Activated T-helper 2 cell treated with anti-CD3 and anti-CD28 coated beads, Interferon-gamma antibody, Interleukin-2, Interleukin-4, amounts not matched to agents 10 μg/mL and 5 μg/mL and 100 μg/mL, durations not matched to agents 14 hours and 24 hours and 36 hours (primary cell): ENCODE measurements at regions not wholly inside any gene's neighbourhood (a gene's known extent, or its start where the extent isn't known, plus 50 kb on each side); places are given as distances from the start of the nearest gene placed in this dataset.

Source experiments
- DNase-seq: peaks from one replicate; pipeline ENCODE4 v3.0.0; 2021; ENCODE audit warnings: low spot score
- H3K27ac Mint-ChIP-seq: one replicate; pipeline ENCODE4 v1.8.0; 2021; ENCODE audit warnings: mixed read lengths
- H3K27me3 Mint-ChIP-seq: one replicate; pipeline ENCODE4 v1.8.0; 2021; ENCODE audit warnings: low read depth, mixed read lengths
- H3K36me3 Mint-ChIP-seq: one replicate; pipeline ENCODE4 v1.8.0; 2021; ENCODE audit warnings: low read depth, mixed read lengths
- H3K4me1 Mint-ChIP-seq: one replicate; pipeline ENCODE4 v1.8.0; 2021; ENCODE audit warnings: low read depth, mixed read lengths
- H3K4me3 Mint-ChIP-seq: one replicate; pipeline ENCODE4 v1.8.0; 2021; ENCODE audit warnings: low read depth, mild to moderate bottlenecking, moderate library complexity, mixed read lengths
- H3K9me3 Mint-ChIP-seq: one replicate; pipeline ENCODE4 v1.8.0; 2021; ENCODE audit warnings: mixed read lengths
- intact Hi-C: fragments of 100-400 bp; cut with micrococcal nuclease; formaldehyde crosslinking; loops from one replicate; pipeline ENCODE4 v1.15.1; 2023

- H3K4me3 Mint-ChIP-seq, result no peak overlapping the region
- H3K36me3 Mint-ChIP-seq, result no peaks in the 10 kb centered on the region
- no peaks in the 10 kb centered on the region for H3K27me3 Mint-ChIP-seq
- no peak overlapping the region for H3K27ac Mint-ChIP-seq
- no peaks in the 10 kb centered on the region for H3K4me1 Mint-ChIP-seq
- H3K9me3 Mint-ChIP-seq, result no peaks in the 10 kb centered on the region
- no peak for DNase-seq
- intact Hi-C loops, result no loop called here
Measured at GRCh38 chr4:27251771-27252170, 391.1 kb downstream of the STIM2 start.

DNA sequence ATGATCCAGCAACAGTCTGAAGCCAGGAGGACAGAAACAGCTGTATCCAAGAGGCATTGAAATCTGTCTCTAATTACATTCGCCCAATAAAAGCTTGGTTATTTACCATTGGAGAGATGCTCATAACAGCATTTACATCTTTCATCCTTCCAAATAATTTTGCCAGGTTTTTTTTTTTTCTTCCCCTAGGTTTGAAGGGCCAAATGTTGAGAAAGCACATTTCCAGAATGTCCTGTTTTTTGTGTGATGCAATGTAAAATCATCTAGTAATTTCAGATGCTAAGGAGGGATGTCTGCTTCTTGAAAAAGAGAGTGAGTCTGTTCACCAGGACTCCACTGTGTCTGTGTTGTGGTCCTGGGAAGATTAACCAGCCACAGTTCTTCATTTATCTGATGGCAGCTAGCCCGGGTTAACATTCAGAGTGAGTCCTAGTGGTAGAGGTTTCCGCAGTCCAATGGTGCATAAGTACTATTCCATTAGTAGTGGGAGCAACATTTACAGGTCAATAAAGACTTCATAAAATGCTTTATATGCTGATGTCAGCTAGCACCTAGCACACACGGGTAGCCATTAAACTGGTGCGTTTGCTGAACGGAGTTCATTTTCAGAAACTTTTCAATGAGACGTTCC, 406.8 kb downstream of the STIM2 start:
- Mint-ChIP-seq H3K9me3 (no peaks in the 10 kb centered on the region), H3K27ac (no peak overlapping the region)
- intact Hi-C loops, result no loop called here

GRCh38 chr4:27267970-27268355, 407.3 kb downstream of the STIM2 start:
- Mint-ChIP-seq H3K36me3 (no peaks in the 10 kb centered on the region), H3K27ac (no peak overlapping the region), H3K4me1 (no peaks in the 10 kb centered on the region), H3K27me3 (no peaks in the 10 kb centered on the region), H3K4me3 (no peak overlapping the region), H3K9me3 (no peaks in the 10 kb centered on the region)
- DNase-seq, result no peak
- intact Hi-C loops, result no loop called here

More for the DNA sequence above, 406.8 kb downstream of the STIM2 start:
- no peak overlapping the region for H3K4me3 Mint-ChIP-seq
- H3K4me1 Mint-ChIP-seq, result no peaks in the 10 kb centered on the region
- no peaks in the 10 kb centered on the region for H3K36me3 Mint-ChIP-seq
- H3K27me3 Mint-ChIP-seq, result no peaks in the 10 kb centered on the region
- DNase-seq, result no peak

- no peaks in the 10 kb centered on the region for H3K9me3 Mint-ChIP-seq
- intact Hi-C loops, result no loop called here
- no peaks in the 10 kb centered on the region for H3K27me3 Mint-ChIP-seq
- no peak overlapping the region for H3K4me3 Mint-ChIP-seq
- no peaks in the 10 kb centered on the region for H3K36me3 Mint-ChIP-seq
- DNase-seq, result no peak
- H3K27ac Mint-ChIP-seq, result no peak overlapping the region
- H3K4me1 Mint-ChIP-seq, result no peaks in the 10 kb centered on the region
Measured at GRCh38 chr4:27270435-27270834, 409.8 kb downstream of the STIM2 start.

DNA sequence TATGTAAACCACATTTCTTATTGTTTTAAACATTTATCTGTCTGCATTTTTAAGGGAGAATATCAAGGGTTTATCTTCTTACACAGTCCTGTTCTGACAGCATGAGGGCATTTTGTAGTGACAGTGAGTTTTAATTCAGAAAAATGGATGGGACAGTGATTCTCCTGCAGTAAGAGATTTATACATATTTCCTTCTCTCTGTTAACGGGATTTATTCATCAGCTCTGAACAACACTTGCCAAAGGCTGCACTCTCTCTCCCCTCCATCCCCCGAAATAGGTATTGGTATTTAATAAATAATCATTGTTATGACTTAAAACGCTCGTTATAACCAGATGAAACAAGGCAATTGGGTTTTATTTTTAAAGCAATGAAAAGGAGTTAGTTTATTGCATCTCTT, 410.9 kb downstream of the STIM2 start:
- no peak overlapping the region for H3K4me3 Mint-ChIP-seq
- intact Hi-C loops, result no loop called here
- DNase-seq, result no peak
- H3K36me3 Mint-ChIP-seq, result no peaks in the 10 kb centered on the region
- H3K9me3 Mint-ChIP-seq, result no peaks in the 10 kb centered on the region
- no peak overlapping the region for H3K27ac Mint-ChIP-seq
- no peaks in the 10 kb centered on the region for H3K27me3 Mint-ChIP-seq
- no peaks in the 10 kb centered on the region for H3K4me1 Mint-ChIP-seq

GRCh38 chr4:27272217-27272616, 411.6 kb downstream of the STIM2 start:
- Mint-ChIP-seq H3K36me3 (no peaks in the 10 kb centered on the region), H3K27ac (no peak overlapping the region), H3K4me1 (no peaks in the 10 kb centered on the region), H3K4me3 (no peak overlapping the region), H3K9me3 (no peaks in the 10 kb centered on the region), H3K27me3 (no peaks in the 10 kb centered on the region)
- no peak for DNase-seq
- intact Hi-C loops, result no loop called here

DNA sequence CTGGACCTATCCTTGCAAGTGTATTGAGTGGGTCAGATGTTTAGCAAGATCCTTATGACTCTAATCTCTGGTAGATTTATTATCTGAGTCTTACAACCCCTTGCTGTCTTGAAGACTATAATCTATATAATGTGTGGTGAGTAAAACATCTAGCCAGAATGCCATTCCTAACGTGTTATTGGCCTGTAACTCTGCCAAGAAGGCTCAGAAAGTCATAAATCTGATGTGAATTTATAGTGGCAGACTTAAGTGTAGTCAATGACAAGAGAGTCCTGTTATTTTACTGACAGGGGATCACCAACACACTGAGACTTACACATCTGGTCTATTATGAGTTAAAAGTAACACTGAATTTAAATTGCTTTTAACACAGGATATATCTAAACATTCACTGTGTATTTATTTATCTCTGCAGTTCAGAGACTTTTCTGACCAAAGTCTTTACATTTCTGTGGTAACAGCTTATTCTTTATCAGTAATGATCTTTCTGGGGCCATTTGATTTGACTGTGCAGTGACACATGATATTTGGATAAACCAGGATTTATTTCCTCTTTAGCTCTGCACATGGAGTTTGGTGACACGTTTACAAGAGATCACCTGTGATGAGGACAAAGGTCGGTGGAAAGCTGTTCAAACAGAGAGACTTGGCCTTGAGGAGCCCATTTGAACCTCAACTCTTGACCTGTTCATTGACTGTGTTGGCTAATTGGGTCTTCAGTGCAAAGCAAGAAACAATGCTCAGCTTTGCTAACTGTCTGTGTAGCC, 415.8 kb downstream of the STIM2 start:
- Mint-ChIP-seq H3K36me3 (no peaks in the 10 kb centered on the region), H3K27me3 (no peaks in the 10 kb centered on the region), H3K4me3 (no peak overlapping the region), H3K4me1 (no peaks in the 10 kb centered on the region), H3K9me3 (peaks cover 5% of the 10 kb centered on the region), H3K27ac (no peak overlapping the region)
- DNase-seq, result no peak
- intact Hi-C loops, result no loop called here

DNA sequence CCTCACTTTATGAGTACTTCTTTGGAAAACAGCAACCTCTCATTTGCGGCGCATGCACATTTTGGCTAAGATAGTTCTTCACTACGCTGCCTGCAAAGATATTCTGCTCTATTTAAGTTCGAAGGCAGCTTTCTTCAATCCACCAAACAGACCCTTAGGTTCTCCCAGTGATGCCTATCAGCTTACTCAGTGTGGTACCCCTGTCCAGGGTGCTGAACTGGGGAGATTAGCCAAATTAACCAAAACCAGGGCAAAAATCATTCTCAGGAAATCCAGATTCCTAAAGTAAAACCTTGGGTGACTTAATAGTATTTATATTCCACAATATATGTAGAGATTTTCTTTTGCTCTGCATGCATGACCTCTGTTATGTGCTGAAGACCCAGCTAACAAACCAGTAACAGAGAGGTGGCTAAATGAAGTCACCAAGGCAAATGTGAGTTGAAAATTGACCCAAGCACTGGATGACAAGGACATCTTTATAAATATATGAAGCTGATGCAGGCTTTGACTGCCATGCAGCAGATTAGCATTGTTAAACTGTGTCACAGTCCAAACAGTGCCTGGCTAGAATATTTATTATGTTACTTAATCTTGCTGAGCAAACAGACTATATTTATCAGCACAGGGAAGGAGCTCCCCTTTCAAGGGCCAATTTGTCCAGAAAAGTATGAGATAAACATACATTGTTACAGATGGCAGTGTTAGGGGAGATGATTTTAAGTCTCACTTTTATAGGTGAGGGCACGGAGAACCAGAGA, 418.2 kb downstream of the STIM2 start:
- Mint-ChIP-seq H3K27ac (no peak overlapping the region), H3K4me1 (no peaks in the 10 kb centered on the region), H3K4me3 (no peak overlapping the region), H3K9me3 (peaks cover 5% of the 10 kb centered on the region), H3K27me3 (no peaks in the 10 kb centered on the region), H3K36me3 (no peaks in the 10 kb centered on the region)
- intact Hi-C loops, result no loop called here
- no peak for DNase-seq

DNA sequence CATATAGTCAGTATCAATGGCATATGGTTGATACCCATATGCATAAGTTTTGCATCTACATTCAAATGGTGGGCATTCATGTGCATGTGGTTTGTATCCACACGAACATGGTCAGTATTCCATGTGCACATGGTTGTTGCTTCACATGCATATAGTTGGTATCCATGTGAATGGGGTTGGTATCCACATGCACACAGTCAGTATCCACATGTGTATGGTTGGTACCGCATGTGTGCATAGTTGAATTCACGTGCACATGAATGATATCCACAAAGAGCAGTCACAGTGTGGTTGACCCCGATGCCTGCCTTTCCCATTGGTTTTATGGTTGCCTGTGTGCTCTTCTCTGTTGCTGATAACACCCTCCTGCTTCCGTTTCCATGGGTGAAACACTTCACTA, 427.9 kb downstream of the STIM2 start:
- H3K36me3 Mint-ChIP-seq, result no peaks in the 10 kb centered on the region
- no peaks in the 10 kb centered on the region for H3K9me3 Mint-ChIP-seq
- no peaks in the 10 kb centered on the region for H3K4me1 Mint-ChIP-seq
- no peak overlapping the region for H3K27ac Mint-ChIP-seq
- H3K27me3 Mint-ChIP-seq, result no peaks in the 10 kb centered on the region
- no peak for DNase-seq
- intact Hi-C loops, result no loop called here
- H3K4me3 Mint-ChIP-seq, result no peak overlapping the region

- Mint-ChIP-seq H3K36me3 (no peaks in the 10 kb centered on the region), H3K4me1 (no peaks in the 10 kb centered on the region), H3K9me3 (no peaks in the 10 kb centered on the region), H3K4me3 (no peak overlapping the region), H3K27ac (no peak overlapping the region), H3K27me3 (no peaks in the 10 kb centered on the region)
- DNase-seq, result no peak
- intact Hi-C loops, result no loop called here
Measured at GRCh38 chr4:27289704-27290103, 429.1 kb downstream of the STIM2 start.

DNA sequence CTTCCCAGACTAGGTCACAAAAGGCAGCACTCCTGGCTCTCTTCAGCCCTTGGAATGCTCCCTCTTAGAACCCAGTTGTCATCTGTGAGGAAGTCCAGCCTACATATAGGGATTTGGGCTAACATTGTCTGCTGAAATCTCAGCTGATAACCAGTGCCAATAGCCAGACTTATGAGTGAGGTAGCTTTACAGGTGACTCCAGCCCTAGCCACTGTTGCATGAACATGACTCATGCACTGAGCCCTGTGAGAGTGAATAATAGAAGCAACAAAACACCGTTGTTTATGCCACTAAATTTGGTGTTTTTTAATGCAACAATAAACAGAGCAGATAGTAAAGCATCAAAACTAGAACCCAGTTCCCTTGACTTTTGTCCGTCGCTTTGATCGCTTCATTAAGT, 433.2 kb downstream of the STIM2 start:
- Mint-ChIP-seq H3K36me3 (no peaks in the 10 kb centered on the region), H3K4me3 (no peak overlapping the region), H3K9me3 (peaks cover under 1% of the 10 kb centered on the region), H3K27me3 (no peaks in the 10 kb centered on the region), H3K27ac (no peak overlapping the region), H3K4me1 (no peaks in the 10 kb centered on the region)
- no peak for DNase-seq
- intact Hi-C loops, result no loop called here

- no peak overlapping the region for H3K4me3 Mint-ChIP-seq
- intact Hi-C loops, result no loop called here
- no peaks in the 10 kb centered on the region for H3K36me3 Mint-ChIP-seq
- H3K4me1 Mint-ChIP-seq, result no peaks in the 10 kb centered on the region
- H3K27me3 Mint-ChIP-seq, result no peaks in the 10 kb centered on the region
- no peak for DNase-seq
- H3K27ac Mint-ChIP-seq, result no peak overlapping the region
- H3K9me3 Mint-ChIP-seq, result peaks cover 8% of the 10 kb centered on the region
Measured at GRCh38 chr4:27304751-27305150, 444.1 kb downstream of the STIM2 start.

- peaks cover 7% of the 10 kb centered on the region for H3K9me3 Mint-ChIP-seq
- H3K27me3 Mint-ChIP-seq, result no peaks in the 10 kb centered on the region
- no peak for DNase-seq
- intact Hi-C loops, result no loop called here
- no peak overlapping the region for H3K4me3 Mint-ChIP-seq
- H3K4me1 Mint-ChIP-seq, result no peaks in the 10 kb centered on the region
- H3K27ac Mint-ChIP-seq, result no peak overlapping the region
- H3K36me3 Mint-ChIP-seq, result no peaks in the 10 kb centered on the region
Measured at GRCh38 chr4:27305246-27305645, 444.6 kb downstream of the STIM2 start.
